H1 (cell line): ENCODE measurements at regions not wholly inside any gene's neighbourhood (a gene's known extent, or its start where the extent isn't known, plus 50 kb on each side); places are given as distances from the start of the nearest gene placed in this dataset.

Source experiments
- EZH2 ChIP-seq: fragments of 200-600 bp; sonication (generic); IDR thresholded peaks from 2 replicates; pipeline ENCODE4 v1.7.1; 2012; ENCODE audit warnings: low read depth, mild to moderate bottlenecking, moderate library complexity, low read length, inconsistent platforms; ENCODE audit not compliant: severe bottlenecking
- HDAC6 ChIP-seq: IDR thresholded peaks from one replicate; pipeline ENCODE4 v1.7.1; 2012; ENCODE audit warnings: low read depth, mild to moderate bottlenecking, inconsistent platforms, low read length, moderate library complexity
- TAF1 ChIP-seq: IDR thresholded peaks from 2 replicates; pipeline ENCODE4 v1.6.1; 2011; ENCODE audit warnings: mild to moderate bottlenecking, low read depth, low read length
- TF ChIP-seq, protein P1 (sequence below), 3 experiments: IDR thresholded peaks; 1 replicate in 2 of 3; 2 replicates in 1 of 3; pipeline versions ENCODE4 v1.5.1 to v1.6.1; 2011; ENCODE audit warnings: low read length in 3 of 3, mild to moderate bottlenecking in 3 of 3, inconsistent platforms in 2 of 3, low read depth in 1 of 3, moderate library complexity in 1 of 3; ENCODE audit not compliant: insufficient read depth in 1 of 3; ENCODE audit errors: control extremely low read depth in 1 of 3

DNA sequence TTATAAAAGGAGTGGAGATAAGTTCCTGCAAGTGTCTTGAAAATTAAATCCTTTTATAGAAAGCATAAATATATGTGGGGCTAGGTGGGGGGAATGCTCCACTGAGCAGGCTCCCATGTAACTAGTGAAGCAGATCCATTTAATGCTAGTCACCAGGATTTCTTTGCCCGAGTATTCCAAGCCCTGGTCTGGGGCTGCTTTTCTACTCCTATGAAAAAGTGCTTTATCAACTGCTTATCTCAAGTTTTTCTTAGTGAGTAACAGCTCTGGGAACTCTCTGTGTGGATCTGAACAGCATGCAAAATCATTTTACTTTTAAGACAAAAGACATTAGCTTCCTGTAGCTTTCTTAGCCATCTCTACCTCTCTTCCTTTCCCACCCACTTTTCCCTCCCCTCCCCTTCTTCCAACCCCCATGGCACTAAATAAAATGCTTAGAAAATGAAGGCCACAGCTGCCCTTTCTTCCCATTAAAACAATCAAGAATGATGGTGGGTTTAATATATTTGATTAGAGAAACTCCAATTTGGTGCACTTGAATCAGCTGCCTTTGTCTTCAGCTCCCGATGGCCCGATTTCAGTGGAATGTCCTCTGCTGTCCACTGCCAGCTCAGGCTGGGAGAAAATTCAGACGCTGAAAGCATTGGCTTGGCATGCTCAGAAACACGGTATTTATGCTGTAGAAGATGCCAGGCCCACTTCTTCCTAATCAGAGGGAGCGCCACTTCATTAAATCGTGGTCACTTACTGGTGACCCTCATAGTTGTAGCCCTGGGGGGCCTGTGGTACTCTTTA is 475.1 kb downstream of the FOXO1 start:
- TF ChIP-seq EZH2: no peak
- TF ChIP-seq, protein P1, sequence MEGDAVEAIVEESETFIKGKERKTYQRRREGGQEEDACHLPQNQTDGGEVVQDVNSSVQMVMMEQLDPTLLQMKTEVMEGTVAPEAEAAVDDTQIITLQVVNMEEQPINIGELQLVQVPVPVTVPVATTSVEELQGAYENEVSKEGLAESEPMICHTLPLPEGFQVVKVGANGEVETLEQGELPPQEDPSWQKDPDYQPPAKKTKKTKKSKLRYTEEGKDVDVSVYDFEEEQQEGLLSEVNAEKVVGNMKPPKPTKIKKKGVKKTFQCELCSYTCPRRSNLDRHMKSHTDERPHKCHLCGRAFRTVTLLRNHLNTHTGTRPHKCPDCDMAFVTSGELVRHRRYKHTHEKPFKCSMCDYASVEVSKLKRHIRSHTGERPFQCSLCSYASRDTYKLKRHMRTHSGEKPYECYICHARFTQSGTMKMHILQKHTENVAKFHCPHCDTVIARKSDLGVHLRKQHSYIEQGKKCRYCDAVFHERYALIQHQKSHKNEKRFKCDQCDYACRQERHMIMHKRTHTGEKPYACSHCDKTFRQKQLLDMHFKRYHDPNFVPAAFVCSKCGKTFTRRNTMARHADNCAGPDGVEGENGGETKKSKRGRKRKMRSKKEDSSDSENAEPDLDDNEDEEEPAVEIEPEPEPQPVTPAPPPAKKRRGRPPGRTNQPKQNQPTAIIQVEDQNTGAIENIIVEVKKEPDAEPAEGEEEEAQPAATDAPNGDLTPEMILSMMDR (IDR thresholded peaks at IDR 0.05; ENCODE audit: control extremely low read depth in 1 of 3, insufficient read depth in 1 of 3, low read depth in 1 of 3, low read length in 3 of 3): no peak
- no peak for TF ChIP-seq TAF1
- no peak for TF ChIP-seq HDAC6
